Cardiac muscle cell (in vitro differentiated cells and primary cell): ENCODE measurements at regions not wholly inside any gene's neighbourhood (a gene's known extent, or its start where the extent isn't known, plus 50 kb on each side); places are given as distances from the start of the nearest gene placed in this dataset.

Source experiments
- DNase-seq, 2 donors: peaks; one replicate each; pipeline versions ENCODE4 v3.0.0 to v3.0.0-alpha.2; 2010 to 2017; ENCODE audit warnings: low read depth in 1 of 2, low spot score in 1 of 2
- H3K27ac ChIP-seq: fragments of 200-600 bp; sonication (generic); 2 replicates; pipeline ENCODE4 v1.5.1; 2016
- H3K27me3 ChIP-seq: fragments of 200-600 bp; sonication (generic); 2 replicates; pipeline ENCODE4 v1.6.0; 2016; ENCODE audit warnings: control low read depth
- H3K36me3 ChIP-seq: fragments of 200-600 bp; sonication (generic); 2 replicates; pipeline ENCODE4 v1.5.1; 2016; ENCODE audit warnings: control low read depth
- H3K4me1 ChIP-seq: fragments of 200-600 bp; sonication (generic); 2 replicates; pipeline ENCODE4 v1.8.1; 2017; ENCODE audit warnings: low read depth, mild to moderate bottlenecking, mixed run types
- H3K4me3 ChIP-seq: fragments of 200-600 bp; sonication (generic); 2 replicates; pipeline ENCODE4 v1.5.1; 2016; ENCODE audit warnings: mild to moderate bottlenecking
- H3K9me3 ChIP-seq: fragments of 200-600 bp; sonication (generic); 2 replicates; pipeline ENCODE4 v1.5.1; 2017; ENCODE audit warnings: low read depth, mild to moderate bottlenecking, control low read depth
- CTCF ChIP-seq: IDR thresholded peaks from 2 replicates; pipeline ENCODE4 v1.5.1; 2012; ENCODE audit warnings: low read depth, mild to moderate bottlenecking, low read length

DNA sequence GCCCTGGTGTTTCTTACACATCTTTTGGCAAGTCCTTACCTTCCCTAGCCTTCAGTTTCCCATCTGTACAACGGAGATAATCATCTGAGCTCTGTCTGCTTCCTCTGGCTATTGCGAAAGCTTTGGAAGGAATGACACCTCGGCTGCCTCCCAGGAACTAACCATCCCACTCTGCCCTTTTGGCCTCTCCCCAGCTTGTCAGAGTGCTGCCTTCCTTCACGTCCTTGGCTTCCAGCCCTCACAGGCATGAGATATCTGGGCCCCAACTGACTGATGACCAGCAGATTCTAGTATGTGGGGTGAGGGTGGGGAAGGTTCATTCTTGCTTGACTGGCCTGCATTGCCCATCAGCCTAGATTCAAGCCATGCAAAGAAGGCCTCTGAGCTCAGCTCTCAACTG lies 253.1 kb upstream of the FGGY start:
- TF ChIP-seq CTCF, result no peak
- H3K36me3 ChIP-seq, result no peaks in the 10 kb centered on the region

DNA sequence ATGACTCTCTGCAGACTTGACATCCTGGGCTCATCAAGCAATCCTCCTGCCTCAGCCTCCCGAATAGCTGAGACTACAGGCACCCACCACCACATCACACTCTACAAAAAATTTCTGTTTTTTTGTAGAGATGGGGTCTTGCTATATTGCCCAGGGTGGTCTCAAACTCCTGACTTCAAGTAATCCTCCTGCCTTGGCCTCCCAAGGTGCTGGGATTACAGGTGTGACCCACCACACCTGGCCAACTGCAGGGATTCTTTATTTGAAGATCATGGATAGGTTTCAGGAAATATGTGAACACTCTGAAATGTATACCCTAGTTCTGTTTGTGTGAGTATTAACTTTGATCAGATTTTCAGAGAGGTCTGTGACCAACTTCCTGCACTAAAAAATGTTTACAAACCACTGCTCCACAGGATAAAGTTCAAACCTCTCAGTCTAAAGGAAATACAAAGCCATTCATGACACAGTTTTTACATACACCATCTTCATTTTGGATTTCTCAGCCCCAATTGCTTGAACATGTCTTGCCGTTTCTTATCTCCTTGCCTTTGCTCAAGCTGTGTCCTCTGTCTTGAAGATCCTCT lies 252.3 kb upstream of the FGGY start:
- H3K4me1 ChIP-seq, result peaks cover 6% of the 10 kb centered on the region
- no peak for TF ChIP-seq CTCF
- no peak overlapping the region for H3K27ac ChIP-seq
- H3K4me3 ChIP-seq, result no peak overlapping the region
- DNase-seq, result no peak
- H3K9me3 ChIP-seq, result no peaks in the 10 kb centered on the region
- no peaks in the 10 kb centered on the region for H3K27me3 ChIP-seq
- H3K36me3 ChIP-seq, result no peaks in the 10 kb centered on the region

More for the DNA sequence above, 253.1 kb upstream of the FGGY start:
- Histone ChIP-seq H3K27me3 (no peaks in the 10 kb centered on the region), H3K4me3 (no peak overlapping the region), H3K4me1 (peaks cover 6% of the 10 kb centered on the region), H3K9me3 (no peaks in the 10 kb centered on the region), H3K27ac (no peak overlapping the region)
- peak in 1 of 2 donors; percentile 91 for DNase-seq

DNA sequence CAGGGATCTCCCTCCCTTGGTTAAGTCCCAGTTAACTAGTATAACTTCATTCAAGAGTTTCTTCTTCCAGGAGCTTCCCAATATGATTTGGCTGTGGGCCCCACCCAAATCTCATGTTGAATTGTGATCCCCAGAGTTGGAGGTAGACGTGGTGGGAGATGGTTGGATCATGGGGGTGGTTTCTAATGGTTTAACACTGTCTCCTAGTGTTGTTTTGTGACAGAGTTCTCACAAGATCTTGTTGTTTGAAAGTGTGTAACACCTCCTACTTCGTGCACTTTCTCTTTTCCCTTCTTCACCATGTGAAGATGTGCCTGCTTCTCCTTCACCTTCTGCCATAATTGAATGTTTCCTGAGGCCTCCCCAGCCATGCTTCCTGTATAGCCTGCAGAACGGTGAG lies 251.8 kb upstream of the FGGY start:
- no peak overlapping the region for H3K27ac ChIP-seq
- no peaks in the 10 kb centered on the region for H3K36me3 ChIP-seq
- H3K4me1 ChIP-seq, result peaks cover 6% of the 10 kb centered on the region
- H3K27me3 ChIP-seq, result no peaks in the 10 kb centered on the region
- no peak overlapping the region for H3K4me3 ChIP-seq
- DNase-seq, result no peak
- no peaks in the 10 kb centered on the region for H3K9me3 ChIP-seq
- no peak for TF ChIP-seq CTCF

GRCh38 chr1:59045636-59046035 lies 251.3 kb upstream of the FGGY start:
- no peak for TF ChIP-seq CTCF

DNA sequence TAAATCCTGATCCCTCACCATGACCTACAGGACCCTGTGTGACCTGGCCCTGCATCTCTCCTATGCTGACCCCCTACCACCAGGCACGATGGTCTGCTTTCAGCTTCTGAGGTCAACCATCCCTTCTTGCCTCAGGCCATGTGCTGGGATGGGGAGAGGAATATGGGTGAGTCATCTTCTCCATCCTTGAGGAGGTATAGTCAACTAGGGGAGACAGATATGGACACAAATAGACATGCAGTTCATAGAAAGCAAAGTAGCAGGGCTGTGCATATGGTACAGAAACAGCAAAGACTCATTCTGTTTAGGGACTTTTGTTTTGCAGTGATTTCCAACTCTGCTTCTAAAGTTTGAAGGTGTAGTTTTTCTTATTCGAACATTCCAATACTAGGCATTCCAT lies 250.8 kb upstream of the FGGY start:
- H3K4me3 ChIP-seq, result no peak overlapping the region
- H3K27me3 ChIP-seq, result no peaks in the 10 kb centered on the region
- no peaks in the 10 kb centered on the region for H3K36me3 ChIP-seq
- H3K4me1 ChIP-seq, result peaks cover 6% of the 10 kb centered on the region
- TF ChIP-seq CTCF, result no peak
- H3K27ac ChIP-seq, result no peak overlapping the region
- no peak for DNase-seq
- H3K9me3 ChIP-seq, result no peaks in the 10 kb centered on the region

More at GRCh38 chr1:59045636-59046035, 251.3 kb upstream of the FGGY start:
- Histone ChIP-seq H3K27me3 (no peaks in the 10 kb centered on the region), H3K36me3 (no peaks in the 10 kb centered on the region), H3K27ac (no peak overlapping the region), H3K4me3 (no peak overlapping the region), H3K4me1 (peaks cover 6% of the 10 kb centered on the region), H3K9me3 (no peaks in the 10 kb centered on the region)
- DNase-seq, result no peak
